IMR-90 (cell line): ENCODE measurements at regions not wholly inside any gene's neighbourhood (a gene's known extent, or its start where the extent isn't known, plus 50 kb on each side); places are given as distances from the start of the nearest gene placed in this dataset.

Experiments
- ATAC-seq: fragments of 200-7000 bp; cut with Tn5 transposase; 2 replicates; pipeline ENCODE4 v1.9.1; 2020; ENCODE audit warnings: low read depth, mild to moderate bottlenecking, moderate library complexity
- BruUV-seq: library from RNA; stranded (reverse); fragments of 400-500 nt; replicated peaks from 2 replicates; lab custom pipeline; 2021; lab: Mats Ljungman, UMichigan
- CTCF ChIA-PET: fragments of 300-600 bp; formaldehyde crosslinking; extraction: SDS; loops from one replicate; lab custom pipeline; 2021; ENCODE audit warnings: antibody characterized with exemption; lab: Yijun Ruan, JAX
- POLR2A ChIA-PET: fragments of 300-600 bp; sonication (Branson Sonifier 250); formaldehyde crosslinking; loops from one replicate; lab custom pipeline; 2022; ENCODE audit warnings: antibody characterized with exemption; ENCODE audit not compliant: unreplicated experiment; lab: Charles Lee
- DNase-seq: peaks from one replicate; pipeline ENCODE4 v3.0.0; 2013
- H2AFZ ChIP-seq: replicated peaks from 2 replicates; pipeline ENCODE3; 2013; ENCODE audit warnings: low read length, mild to moderate bottlenecking; ENCODE audit not compliant: poor library complexity
- H2AK5ac ChIP-seq: 2 replicates; pipeline ENCODE4 v1.6.1; 2013; ENCODE audit warnings: low read depth, low read length, inconsistent platforms
- H2AK9ac ChIP-seq: replicated peaks from 2 replicates; pipeline ENCODE3; 2013; ENCODE audit warnings: mild to moderate bottlenecking, low read depth, low read length, moderate library complexity; ENCODE audit not compliant: poor library complexity
- H2BK120ac ChIP-seq: 2 replicates; pipeline ENCODE4 v1.6.1; 2013; ENCODE audit warnings: low read depth, low read length, inconsistent platforms
- H2BK15ac ChIP-seq: 3 replicates; pipeline ENCODE4 v1.6.1; 2013; ENCODE audit warnings: low read depth, low read length, inconsistent platforms
- H2BK20ac ChIP-seq: 2 replicates; pipeline ENCODE4 v1.6.1; 2013; ENCODE audit warnings: low read depth, mild to moderate bottlenecking, inconsistent platforms, low read length, moderate library complexity
- H2BK5ac ChIP-seq: 2 replicates; pipeline ENCODE4 v1.6.1; 2013; ENCODE audit warnings: mild to moderate bottlenecking, low read depth, low read length, inconsistent platforms; ENCODE audit not compliant: poor library complexity, severe bottlenecking
- H3K14ac ChIP-seq: replicated peaks from 2 replicates; pipeline ENCODE4 v1.6.1; 2013; ENCODE audit warnings: low read depth, low read length, inconsistent platforms
- H3K18ac ChIP-seq: 2 replicates; pipeline ENCODE4 v1.6.1; 2013; ENCODE audit warnings: low read depth, low read length, control low read depth
- H3K23ac ChIP-seq: 2 replicates; pipeline ENCODE4 v1.6.1; 2013; ENCODE audit warnings: low read depth, low read length, inconsistent platforms
- H3K27ac ChIP-seq: 2 replicates; pipeline ENCODE4 v1.5.1; 2013; ENCODE audit warnings: mild to moderate bottlenecking, control low read depth, low read length; ENCODE audit not compliant: insufficient read depth
- H3K27me3 ChIP-seq: 2 replicates; pipeline ENCODE4 v1.6.1; 2013; ENCODE audit warnings: low read length; ENCODE audit not compliant: control insufficient read depth, insufficient read depth
- H3K36me3 ChIP-seq: 2 replicates; pipeline ENCODE4 v1.6.1; 2013; ENCODE audit warnings: low read length, mixed read lengths; ENCODE audit not compliant: control insufficient read depth, insufficient read depth
- H3K4ac ChIP-seq: 2 replicates; pipeline ENCODE4 v1.6.1; 2013; ENCODE audit warnings: low read depth, low read length, inconsistent platforms
- H3K4me1 ChIP-seq: 2 replicates; pipeline ENCODE4 v1.6.1; 2013; ENCODE audit warnings: low read length, mixed read lengths; ENCODE audit not compliant: control insufficient read depth, insufficient read depth
- H3K4me2 ChIP-seq: 2 replicates; pipeline ENCODE4 v1.6.1; 2013; ENCODE audit warnings: low read depth, mild to moderate bottlenecking, control low read depth, low read length, moderate library complexity
- H3K4me3 ChIP-seq: 2 replicates; pipeline ENCODE4 v1.5.1; 2013; ENCODE audit warnings: low read depth, mild to moderate bottlenecking, control low read depth, low read length, moderate library complexity; ENCODE audit not compliant: insufficient read depth
- H3K56ac ChIP-seq: 2 replicates; pipeline ENCODE4 v1.6.1; 2013; ENCODE audit warnings: low read length, inconsistent platforms; ENCODE audit not compliant: insufficient read depth; ENCODE audit errors: extremely low read depth
- H3K79me1 ChIP-seq, 2 experiments: 2 replicates each; pipeline ENCODE4 v1.6.1; 2013; ENCODE audit warnings: low read length in 2 of 2, inconsistent platforms in 1 of 2, low read depth in 1 of 2
- H3K9ac ChIP-seq: 2 replicates; pipeline ENCODE4 v1.6.1; 2013; ENCODE audit warnings: low read depth, low read length, control low read depth
- H3K9me1 ChIP-seq: 2 replicates; pipeline ENCODE4 v1.6.1; 2013; ENCODE audit warnings: low read length, inconsistent platforms; ENCODE audit not compliant: insufficient read depth
- H3K9me3 ChIP-seq: 2 replicates; pipeline ENCODE4 v1.6.1; 2013; ENCODE audit warnings: low read length; ENCODE audit not compliant: control insufficient read depth, insufficient read depth
- H4K20me1 ChIP-seq: 2 replicates; pipeline ENCODE4 v1.6.1; 2013; ENCODE audit warnings: low read length, inconsistent platforms; ENCODE audit not compliant: insufficient read depth
- H4K5ac ChIP-seq: 2 replicates; pipeline ENCODE4 v1.6.1; 2013; ENCODE audit warnings: mild to moderate bottlenecking, low read depth, low read length, control low read depth
- H4K8ac ChIP-seq, 2 experiments: 2 replicates each; pipeline ENCODE4 v1.6.1; 2013; ENCODE audit warnings: low read depth in 2 of 2, low read length in 2 of 2, control low read depth in 1 of 2, inconsistent platforms in 1 of 2
- H4K91ac ChIP-seq: 2 replicates; pipeline ENCODE4 v1.6.1; 2013; ENCODE audit warnings: low read depth, low read length, inconsistent platforms; ENCODE audit not compliant: insufficient read depth
- BHLHE40 ChIP-seq: fragments of 150-350 bp; IDR thresholded peaks from 2 replicates; pipeline ENCODE4 v1.6.1; 2016; ENCODE audit warnings: mild to moderate bottlenecking, low read depth, low read length
- CEBPB ChIP-seq: IDR thresholded peaks from 2 replicates; pipeline ENCODE4 v1.6.1; 2012; ENCODE audit warnings: low read depth, low read length, improper control_type of control experiment
- CHD1 ChIP-seq: IDR thresholded peaks from 2 replicates; pipeline ENCODE4 v1.6.1; 2012; ENCODE audit warnings: low read depth, low read length, improper control_type of control experiment
- FOS ChIP-seq: fragments of 150-350 bp; IDR thresholded peaks from 2 replicates; pipeline ENCODE4 v1.6.1; 2016; ENCODE audit warnings: low read depth, low read length
- MAFK ChIP-seq: IDR thresholded peaks from 2 replicates; pipeline ENCODE4 v1.6.1; 2012; ENCODE audit warnings: low read depth, low read length, improper control_type of control experiment
- MAZ ChIP-seq: IDR thresholded peaks from 2 replicates; pipeline ENCODE4 v1.6.1; 2012; ENCODE audit warnings: low read depth, mild to moderate bottlenecking, low read length, improper control_type of control experiment, moderate library complexity, borderline replicate concordance
- MXI1 ChIP-seq: IDR thresholded peaks from 2 replicates; pipeline ENCODE4 v1.6.1; 2012; ENCODE audit warnings: low read depth, mild to moderate bottlenecking, low read length, moderate library complexity, borderline replicate concordance
- NFE2L2 ChIP-seq: fragments of 150-350 bp; IDR thresholded peaks from 2 replicates; pipeline ENCODE4 v1.6.1; 2016; ENCODE audit warnings: low read depth, mild to moderate bottlenecking, low read length
- POLR2A ChIP-seq: IDR thresholded peaks from 2 replicates; pipeline ENCODE4 v1.6.1; 2012; ENCODE audit warnings: mild to moderate bottlenecking, low read depth, low read length
- RAD21 ChIP-seq: IDR thresholded peaks from 2 replicates; pipeline ENCODE4 v1.6.1; 2012; ENCODE audit warnings: low read length, improper control_type of control experiment
- RCOR1 ChIP-seq: IDR thresholded peaks from 2 replicates; pipeline ENCODE4 v1.6.1; 2012; ENCODE audit warnings: mild to moderate bottlenecking, low read length, improper control_type of control experiment; ENCODE audit not compliant: insufficient replicate concordance
- SMC3 ChIP-seq: fragments of 150-350 bp; IDR thresholded peaks from 2 replicates; pipeline ENCODE4 v1.6.1; 2016; ENCODE audit warnings: low read depth, mild to moderate bottlenecking, antibody characterized with exemption, low read length, moderate library complexity
- USF2 ChIP-seq: fragments of 150-350 bp; IDR thresholded peaks from 2 replicates; pipeline ENCODE4 v1.6.1; 2017; ENCODE audit warnings: mild to moderate bottlenecking, antibody characterized with exemption, low read length, low read depth
- WGBS, 2 experiments: methylation state at CpG; one replicate each; pipeline versions ENCODE4 v1.1.5 to v1.1.7; 2013; ENCODE audit warnings: missing lambda C conversion rate in 2 of 2; ENCODE audit not compliant: insufficient read length in 1 of 2; ENCODE audit errors: extremely low coverage in 2 of 2; 5-methylcytosine and 5-hydroxymethylcytosine counted together
- dilution Hi-C: fragments of 300-500 bp; cut with HindIII; formaldehyde crosslinking; loops from one replicate; pipeline ENCODE4 v1.14.3; 2018; ENCODE audit warnings: low sequenced_read_pairs; ENCODE audit not compliant: unreplicated experiment
- in situ Hi-C: fragments of 300-500 bp; cut with MboI; formaldehyde crosslinking; loops from 3 replicates; pipeline ENCODE4 v1.14.3; 2019; ENCODE audit warnings: low sequenced_read_pairs, inconsistent platforms, mixed read lengths
- intact Hi-C: fragments of 100-400 bp; cut with micrococcal nuclease; formaldehyde crosslinking; loops from 2 replicates; pipeline ENCODE4 v1.10.0; 2022
- TF ChIP-seq, protein P1 (sequence below): conservative IDR thresholded peaks from 2 replicates; pipeline ENCODE4 v1.5.1; 2012; ENCODE audit warnings: mild to moderate bottlenecking, low read depth, low read length, improper control_type of control experiment
- TF ChIP-seq, protein P2 (sequence below): fragments of 150-350 bp; IDR thresholded peaks from 2 replicates; pipeline ENCODE4 v1.6.1; 2016; ENCODE audit warnings: low read depth, mild to moderate bottlenecking, low read length, moderate library complexity, borderline replicate concordance

- Histone ChIP-seq H4K5ac (no peak overlapping the region), H3K23ac (no peak overlapping the region), H3K4me1 (no peaks in the 10 kb centered on the region), H3K56ac (no peak overlapping the region), H2AFZ (no peak overlapping the region), H3K79me1 (no peaks in the 10 kb centered on the region), H3K27ac (no peak overlapping the region), H2AK5ac (no peak overlapping the region), H2BK15ac (no peak overlapping the region), H3K4me3 (no peak overlapping the region), H3K36me3 (no peaks in the 10 kb centered on the region), H3K9me3 (no peaks in the 10 kb centered on the region), H3K27me3 (no peaks in the 10 kb centered on the region), H3K9ac (no peak overlapping the region), H3K4me2 (no peak overlapping the region), H4K91ac (no peak overlapping the region), H2AK9ac (no peak overlapping the region), H3K4ac (no peak overlapping the region), H3K9me1 (no peaks in the 10 kb centered on the region), H4K20me1 (no peaks in the 10 kb centered on the region), H3K14ac (no peak overlapping the region), H2BK20ac (no peak overlapping the region), H3K18ac (no peak overlapping the region), H2BK120ac (no peak overlapping the region), H2BK5ac (no peak overlapping the region), H4K8ac (no peak overlapping the region)
- dilution Hi-C loops (no loop called here), in situ Hi-C loops (no loop called here), intact Hi-C loops (loop anchor here (10.0 kb wide), 2 partner anchors 55 to 465 kb away; no protein-coding TSS in a partner anchor)
- ChIA-PET POLR2A (no interaction called here), CTCF (no interaction called here)
- ATAC-seq = no peak
- no CpG with 5 or more reads among the region's 2 CpGs for WGBS, 2 experiments
- no peak for TF ChIP-seq FOS
- TF ChIP-seq MAFK = no peak
- TF ChIP-seq SMC3 = no peak
- TF ChIP-seq USF2 = no peak
- TF ChIP-seq CEBPB = no peak
- TF ChIP-seq, protein P1, sequence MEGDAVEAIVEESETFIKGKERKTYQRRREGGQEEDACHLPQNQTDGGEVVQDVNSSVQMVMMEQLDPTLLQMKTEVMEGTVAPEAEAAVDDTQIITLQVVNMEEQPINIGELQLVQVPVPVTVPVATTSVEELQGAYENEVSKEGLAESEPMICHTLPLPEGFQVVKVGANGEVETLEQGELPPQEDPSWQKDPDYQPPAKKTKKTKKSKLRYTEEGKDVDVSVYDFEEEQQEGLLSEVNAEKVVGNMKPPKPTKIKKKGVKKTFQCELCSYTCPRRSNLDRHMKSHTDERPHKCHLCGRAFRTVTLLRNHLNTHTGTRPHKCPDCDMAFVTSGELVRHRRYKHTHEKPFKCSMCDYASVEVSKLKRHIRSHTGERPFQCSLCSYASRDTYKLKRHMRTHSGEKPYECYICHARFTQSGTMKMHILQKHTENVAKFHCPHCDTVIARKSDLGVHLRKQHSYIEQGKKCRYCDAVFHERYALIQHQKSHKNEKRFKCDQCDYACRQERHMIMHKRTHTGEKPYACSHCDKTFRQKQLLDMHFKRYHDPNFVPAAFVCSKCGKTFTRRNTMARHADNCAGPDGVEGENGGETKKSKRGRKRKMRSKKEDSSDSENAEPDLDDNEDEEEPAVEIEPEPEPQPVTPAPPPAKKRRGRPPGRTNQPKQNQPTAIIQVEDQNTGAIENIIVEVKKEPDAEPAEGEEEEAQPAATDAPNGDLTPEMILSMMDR = no peak
- no peak for TF ChIP-seq POLR2A
- no peak for TF ChIP-seq RAD21
- no peak for TF ChIP-seq RCOR1
- TF ChIP-seq CHD1 = no peak
- TF ChIP-seq, protein P2, sequence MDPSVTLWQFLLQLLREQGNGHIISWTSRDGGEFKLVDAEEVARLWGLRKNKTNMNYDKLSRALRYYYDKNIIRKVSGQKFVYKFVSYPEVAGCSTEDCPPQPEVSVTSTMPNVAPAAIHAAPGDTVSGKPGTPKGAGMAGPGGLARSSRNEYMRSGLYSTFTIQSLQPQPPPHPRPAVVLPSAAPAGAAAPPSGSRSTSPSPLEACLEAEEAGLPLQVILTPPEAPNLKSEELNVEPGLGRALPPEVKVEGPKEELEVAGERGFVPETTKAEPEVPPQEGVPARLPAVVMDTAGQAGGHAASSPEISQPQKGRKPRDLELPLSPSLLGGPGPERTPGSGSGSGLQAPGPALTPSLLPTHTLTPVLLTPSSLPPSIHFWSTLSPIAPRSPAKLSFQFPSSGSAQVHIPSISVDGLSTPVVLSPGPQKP = no peak
- TF ChIP-seq MXI1 = no peak
- TF ChIP-seq BHLHE40 = no peak
- TF ChIP-seq NFE2L2 = no peak
- no peak for TF ChIP-seq MAZ
- BruUV-seq = no TSS peak
- DNase-seq = no peak
Observed at GRCh38 chr18:44089732-44090131, 591.0 kb upstream of the SETBP1 start.
